ENCODE measurements at regions not wholly inside any gene's neighbourhood (a gene's known extent, or its start where the extent isn't known, plus 50 kb on each side); places are given as distances from the start of the nearest gene placed in this dataset.
"Not testable (repeated sequence)": the region's sequence is repeated elsewhere in the genome, so short reads cannot be mapped to it uniquely, and the experiment has no call there.

- not testable (repeated sequence) for DNase-seq (ENCODE audit: low read depth)
These were observed 56.6 kb downstream of the CHST2 start for GRCh38 chr3:143175940-143176894.

GRCh38 chr3:143177965-143178364 is 58.4 kb downstream of the CHST2 start:
- not testable (repeated sequence) for DNase-seq (ENCODE audit: low read depth)

GRCh38 chr3:143178775-143179548 is 59.4 kb downstream of the CHST2 start:
- not testable (repeated sequence) for DNase-seq (ENCODE audit: low read depth)

- no peak for DNase-seq (ENCODE audit: low read depth)
These were observed 60.0 kb downstream of the CHST2 start for GRCh38 chr3:143179603-143180002.

- DNase-seq (ENCODE audit: low read depth): not testable (repeated sequence)
These were observed 61.3 kb downstream of the CHST2 start for GRCh38 chr3:143180860-143181259.

- DNase-seq (ENCODE audit: low read depth): not testable (repeated sequence)
These were observed 62.4 kb downstream of the CHST2 start for GRCh38 chr3:143181977-143182376.

GRCh38 chr3:143182866-143183664 is 63.5 kb downstream of the CHST2 start:
- peak; percentile 7 for DNase-seq (ENCODE audit: low read depth)

GRCh38 chr3:143183665-143183964 is 64.0 kb downstream of the CHST2 start:
- DNase-seq (ENCODE audit: low read depth): no peak

GRCh38 chr3:143184099-143184498 is 64.5 kb downstream of the CHST2 start:
- no peak for DNase-seq (ENCODE audit: low read depth)

GRCh38 chr3:143185401-143185800 is 65.8 kb downstream of the CHST2 start:
- DNase-seq (ENCODE audit: low read depth): no peak

- no peak for DNase-seq (ENCODE audit: low read depth)
These were observed 67.5 kb downstream of the CHST2 start for GRCh38 chr3:143187111-143187510.

- DNase-seq (ENCODE audit: low read depth): no peak
These were observed 69.3 kb downstream of the CHST2 start for GRCh38 chr3:143188881-143189280.

GRCh38 chr3:143190101-143190500 is 70.5 kb downstream of the CHST2 start:
- DNase-seq (ENCODE audit: low read depth): no peak

- no peak for DNase-seq (ENCODE audit: low read depth)
These were observed 72.6 kb downstream of the CHST2 start for GRCh38 chr3:143192193-143192592.

- DNase-seq (ENCODE audit: low read depth): peak; percentile 72
These were observed 80.7 kb downstream of the CHST2 start for GRCh38 chr3:143200001-143200924.

GRCh38 chr3:143201045-143201444 is 81.5 kb downstream of the CHST2 start:
- no peak for DNase-seq (ENCODE audit: low read depth)

GRCh38 chr3:143201870-143202752 is 82.5 kb downstream of the CHST2 start:
- DNase-seq (ENCODE audit: low read depth): no peak

- DNase-seq (ENCODE audit: low read depth): no peak
These were observed 83.6 kb downstream of the CHST2 start for GRCh38 chr3:143203142-143203541.

GRCh38 chr3:143203848-143204247 is 84.3 kb downstream of the CHST2 start:
- peak; percentile 68 for DNase-seq (ENCODE audit: low read depth)

- DNase-seq (ENCODE audit: low read depth): no peak
These were observed 87.4 kb downstream of the CHST2 start for GRCh38 chr3:143206955-143207337.
